Activated CD8-positive, alpha-beta memory T cell treated with anti-CD3 and anti-CD28 coated beads for 1 hour (primary cell): ENCODE measurements at regions not wholly inside any gene's neighbourhood (a gene's known extent, or its start where the extent isn't known, plus 50 kb on each side); places are given as distances from the start of the nearest gene placed in this dataset.

Experiments
- DNase-seq, 2 donors: peaks; one replicate each; pipeline ENCODE4 v3.0.0-alpha.2; 2020; ENCODE audit warnings: low read depth in 1 of 2; ENCODE audit errors: extremely low read depth in 1 of 2

- no peak for DNase-seq
Observed at GRCh38 chr11:19379465-19379864, 138.7 kb upstream of the E2F8 start.

- no peak for DNase-seq
Observed at GRCh38 chr11:19378814-19379213, 138.1 kb upstream of the E2F8 start.

- DNase-seq, result no peak
Observed at GRCh38 chr11:19377881-19378280, 137.1 kb upstream of the E2F8 start.

- DNase-seq, result no peak
Observed at GRCh38 chr11:19375440-19375839, 134.7 kb upstream of the E2F8 start.

- DNase-seq, result no peak
Observed at GRCh38 chr11:19374151-19374569, 133.4 kb upstream of the E2F8 start.

GRCh38 chr11:19372381-19372780, 131.6 kb upstream of the E2F8 start:
- DNase-seq, result no peak

GRCh38 chr11:19370100-19370861, 129.5 kb upstream of the E2F8 start:
- no peak for DNase-seq

GRCh38 chr11:19368726-19369375, 128.1 kb upstream of the E2F8 start:
- DNase-seq, result no peak

- DNase-seq, result no peak
Observed at GRCh38 chr11:19366992-19367709, 126.4 kb upstream of the E2F8 start.

GRCh38 chr11:19365743-19366410, 125.1 kb upstream of the E2F8 start:
- DNase-seq, result no peak

GRCh38 chr11:19359221-19360000, 118.7 kb upstream of the E2F8 start:
- no peak for DNase-seq

- DNase-seq, result no peak
Observed at GRCh38 chr11:19357943-19358342, 117.2 kb upstream of the E2F8 start.

GRCh38 chr11:19355601-19356000, 114.9 kb upstream of the E2F8 start:
- no peak for DNase-seq

- no peak for DNase-seq
Observed at GRCh38 chr11:19353287-19353850, 112.6 kb upstream of the E2F8 start.

- no peak for DNase-seq
Observed at GRCh38 chr11:19352771-19353160, 112.0 kb upstream of the E2F8 start.

- DNase-seq, result no peak
Observed at GRCh38 chr11:19352072-19352770, 111.5 kb upstream of the E2F8 start.

GRCh38 chr11:19351426-19351825, 110.7 kb upstream of the E2F8 start:
- no peak for DNase-seq

- no peak for DNase-seq
Observed at GRCh38 chr11:19350160-19350559, 109.4 kb upstream of the E2F8 start.

- DNase-seq, result no peak
Observed at GRCh38 chr11:19349340-19350025, 108.7 kb upstream of the E2F8 start.
